MCF 10A (cell line): ENCODE measurements at regions not wholly inside any gene's neighbourhood (a gene's known extent, or its start where the extent isn't known, plus 50 kb on each side); places are given as distances from the start of the nearest gene placed in this dataset.

Experiments used
- BruUV-seq: library from RNA; stranded (reverse); fragments of 400-500 nt; replicated peaks from 2 replicates; lab custom pipeline; 2021; lab: Mats Ljungman, UMichigan
- CTCF ChIA-PET: fragments of 300-600 bp; sonication (Branson Sonifier 250); formaldehyde crosslinking; extraction: SDS; loops from one replicate; lab custom pipeline; 2021; ENCODE audit warnings: antibody characterized with exemption, inconsistent platforms; lab: Yijun Ruan, JAX
- POLR2A ChIA-PET: fragments of 300-600, 350-650 bp; sonication (Branson Sonifier 250); formaldehyde crosslinking; extraction: SDS; loops from one replicate; lab custom pipeline; 2020; ENCODE audit warnings: antibody characterized with exemption, inconsistent platforms; lab: Yijun Ruan, JAX
- DNase-seq: peaks from one replicate; pipeline ENCODE4 v3.0.0-alpha.2; 2018; ENCODE audit not compliant: unreplicated experiment
- H3K27ac Mint-ChIP-seq: one replicate; pipeline ENCODE4 v1.8.0; 2022; ENCODE audit warnings: mild to moderate bottlenecking, low read depth, mixed read lengths; ENCODE audit not compliant: unreplicated experiment
- H3K27me3 Mint-ChIP-seq: one replicate; pipeline ENCODE4 v1.8.0; 2022; ENCODE audit warnings: mixed read lengths; ENCODE audit not compliant: insufficient read depth, unreplicated experiment
- H3K36me3 Mint-ChIP-seq: one replicate; pipeline ENCODE4 v1.8.0; 2022; ENCODE audit warnings: mild to moderate bottlenecking, moderate library complexity, mixed read lengths; ENCODE audit not compliant: insufficient read depth, unreplicated experiment
- H3K4me1 Mint-ChIP-seq: one replicate; pipeline ENCODE4 v1.8.0; 2022; ENCODE audit warnings: mixed read lengths; ENCODE audit not compliant: insufficient read depth, unreplicated experiment
- H3K4me3 Mint-ChIP-seq: one replicate; pipeline ENCODE4 v1.8.0; 2022; ENCODE audit warnings: mild to moderate bottlenecking, moderate library complexity, mixed read lengths; ENCODE audit not compliant: unreplicated experiment
- H3K9me3 Mint-ChIP-seq: one replicate; pipeline ENCODE4 v1.8.0; 2022; ENCODE audit warnings: mixed read lengths; ENCODE audit not compliant: unreplicated experiment
- CTCF ChIP-seq: fragments of 200-600 bp; IDR thresholded peaks from one replicate; pipeline ENCODE4 v1.8.0; 2022; ENCODE audit warnings: antibody characterized with exemption, mild to moderate bottlenecking; ENCODE audit not compliant: unreplicated experiment
- intact Hi-C: fragments of 100-400 bp; cut with micrococcal nuclease; formaldehyde crosslinking; loops from 2 replicates; pipeline ENCODE4 v1.14.1; 2022

DNA sequence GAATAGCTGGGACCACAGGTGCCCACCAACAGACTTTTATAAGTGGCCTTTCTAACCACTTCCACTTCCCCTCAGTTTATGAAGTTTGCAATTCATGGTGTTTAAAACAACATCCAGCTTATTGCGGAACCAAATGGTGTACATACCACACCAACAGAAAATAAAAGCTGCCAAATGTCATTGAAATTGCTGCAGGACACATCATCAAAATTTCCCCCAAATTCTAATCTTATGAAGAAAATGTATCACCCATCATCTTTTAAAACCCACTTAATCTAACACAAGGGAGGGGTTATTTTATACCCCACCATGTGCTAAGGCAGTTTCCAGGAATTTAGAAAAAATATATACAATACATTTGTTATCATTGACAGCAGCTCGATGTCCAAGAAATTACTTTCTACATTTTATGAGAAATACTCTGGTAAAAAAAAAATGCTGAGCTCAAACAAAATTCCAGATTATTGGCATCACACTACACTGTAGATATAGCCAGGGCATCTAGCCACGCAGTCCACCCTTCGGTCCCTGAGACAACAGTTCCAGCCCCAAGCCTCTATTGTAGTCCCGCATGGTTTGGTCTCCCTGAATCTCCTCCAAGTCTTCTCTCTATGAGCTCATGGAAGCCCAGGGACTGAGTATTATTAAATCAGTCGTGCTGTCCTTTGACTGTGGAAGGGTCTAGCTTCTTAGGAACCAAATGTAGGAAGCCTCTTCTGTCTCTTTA lies 372.8 kb upstream of the SLC30A5 start:
- Mint-ChIP-seq H3K4me3 (no peak overlapping the region), H3K27me3 (peaks cover 20% of the 10 kb centered on the region), H3K4me1 (no peaks in the 10 kb centered on the region), H3K27ac (no peak overlapping the region), H3K36me3 (no peaks in the 10 kb centered on the region), H3K9me3 (no peaks in the 10 kb centered on the region)
- CTCF ChIA-PET: interaction anchor here (0.6 to 1.4 kb wide), 2 partner anchors 11 to 776 kb away, joined by 4 read pairs; no protein-coding TSS in a partner anchor
- no peak for TF ChIP-seq CTCF
- intact Hi-C loops: no loop called here
- DNase-seq: no peak
- BruUV-seq: no TSS peak
- POLR2A ChIA-PET: no interaction called here

DNA sequence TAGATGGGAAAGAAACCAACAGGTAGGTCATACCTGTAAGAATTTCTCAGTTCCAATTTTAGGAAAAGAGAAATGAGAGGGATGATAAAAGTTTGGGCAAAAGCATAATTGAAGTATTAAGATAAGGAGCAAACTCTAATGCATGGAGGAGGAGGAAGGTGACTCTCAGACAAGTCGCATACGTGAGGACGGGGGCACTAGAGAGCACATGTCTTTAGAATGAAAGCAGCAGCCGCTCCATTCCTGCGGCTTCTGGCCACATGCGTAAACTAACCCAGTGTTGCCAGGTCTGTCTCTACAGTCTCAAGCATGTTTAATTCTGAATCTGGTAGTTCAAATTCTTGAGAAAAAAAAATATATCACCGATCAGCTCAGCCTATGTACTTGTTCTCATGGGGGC lies 371.5 kb upstream of the SLC30A5 start:
- peaks cover 20% of the 10 kb centered on the region for H3K27me3 Mint-ChIP-seq
- ChIA-PET CTCF (no interaction called here), POLR2A (no interaction called here)
- BruUV-seq: no TSS peak
- DNase-seq: no peak
- intact Hi-C loops: no loop called here
- no peaks in the 10 kb centered on the region for H3K36me3 Mint-ChIP-seq
- no peak for TF ChIP-seq CTCF
- no peak overlapping the region for H3K4me3 Mint-ChIP-seq
- H3K9me3 Mint-ChIP-seq: no peaks in the 10 kb centered on the region
- H3K4me1 Mint-ChIP-seq: no peaks in the 10 kb centered on the region
- no peak overlapping the region for H3K27ac Mint-ChIP-seq

GRCh38 chr5:68725905-68726683 lies 367.7 kb upstream of the SLC30A5 start:
- Mint-ChIP-seq H3K36me3 (no peaks in the 10 kb centered on the region), H3K27ac (no peak overlapping the region)

More at GRCh38 chr5:68725905-68726683, 367.7 kb upstream of the SLC30A5 start:
- DNase-seq: no peak
- Mint-ChIP-seq H3K4me3 (no peak overlapping the region), H3K27me3 (peaks cover 12% of the 10 kb centered on the region), H3K4me1 (no peaks in the 10 kb centered on the region), H3K9me3 (no peaks in the 10 kb centered on the region)
- POLR2A ChIA-PET: no interaction called here
- TF ChIP-seq CTCF: no peak
- intact Hi-C loops: no loop called here
- CTCF ChIA-PET: no interaction called here
- no TSS peak for BruUV-seq
